Breast epithelium (tissue), 3 donors: ENCODE measurements at regions not wholly inside any gene's neighbourhood (a gene's known extent, or its start where the extent isn't known, plus 50 kb on each side); places are given as distances from the start of the nearest gene placed in this dataset.

ENCODE experiments used
- CTCF ChIP-seq, 3 donors: fragments of 450-650 bp; IDR thresholded peaks; one replicate each; pipeline ENCODE4 v1.5.1; 2016 to 2017; ENCODE audit warnings: antibody characterized with exemption in 3 of 3, mild to moderate bottlenecking in 3 of 3, moderate library complexity in 3 of 3
- POLR2A ChIP-seq: fragments of 450-650 bp; IDR thresholded peaks from one replicate; pipeline ENCODE4 v1.6.1; 2016; ENCODE audit warnings: antibody characterized with exemption, mild to moderate bottlenecking, moderate library complexity

GRCh38 chr12:107356937-107357295 lies 263.6 kb upstream of the CRY1 start:
- TF ChIP-seq CTCF (IDR thresholded peaks at IDR 0.05), result no peak
- TF ChIP-seq POLR2A, result no peak
